WI38 (cell line): ENCODE measurements at regions not wholly inside any gene's neighbourhood (a gene's known extent, or its start where the extent isn't known, plus 50 kb on each side); places are given as distances from the start of the nearest gene placed in this dataset.

Experiments
- H3K4me3 ChIP-seq: 2 replicates; pipeline ENCODE4 v1.5.1; 2011; ENCODE audit warnings: low read depth, mild to moderate bottlenecking, control low read depth, low read length
- TF ChIP-seq, protein P1 (sequence below): IDR thresholded peaks from 2 replicates; pipeline ENCODE4 v1.5.1; 2012; ENCODE audit warnings: low read depth, mild to moderate bottlenecking, control low read depth, low read length

GRCh38 chr11:70512716-70513115 lies 114.4 kb downstream of the CTTN start:
- TF ChIP-seq, protein P1, sequence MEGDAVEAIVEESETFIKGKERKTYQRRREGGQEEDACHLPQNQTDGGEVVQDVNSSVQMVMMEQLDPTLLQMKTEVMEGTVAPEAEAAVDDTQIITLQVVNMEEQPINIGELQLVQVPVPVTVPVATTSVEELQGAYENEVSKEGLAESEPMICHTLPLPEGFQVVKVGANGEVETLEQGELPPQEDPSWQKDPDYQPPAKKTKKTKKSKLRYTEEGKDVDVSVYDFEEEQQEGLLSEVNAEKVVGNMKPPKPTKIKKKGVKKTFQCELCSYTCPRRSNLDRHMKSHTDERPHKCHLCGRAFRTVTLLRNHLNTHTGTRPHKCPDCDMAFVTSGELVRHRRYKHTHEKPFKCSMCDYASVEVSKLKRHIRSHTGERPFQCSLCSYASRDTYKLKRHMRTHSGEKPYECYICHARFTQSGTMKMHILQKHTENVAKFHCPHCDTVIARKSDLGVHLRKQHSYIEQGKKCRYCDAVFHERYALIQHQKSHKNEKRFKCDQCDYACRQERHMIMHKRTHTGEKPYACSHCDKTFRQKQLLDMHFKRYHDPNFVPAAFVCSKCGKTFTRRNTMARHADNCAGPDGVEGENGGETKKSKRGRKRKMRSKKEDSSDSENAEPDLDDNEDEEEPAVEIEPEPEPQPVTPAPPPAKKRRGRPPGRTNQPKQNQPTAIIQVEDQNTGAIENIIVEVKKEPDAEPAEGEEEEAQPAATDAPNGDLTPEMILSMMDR, result no peak
- no peak overlapping the region for H3K4me3 ChIP-seq

DNA sequence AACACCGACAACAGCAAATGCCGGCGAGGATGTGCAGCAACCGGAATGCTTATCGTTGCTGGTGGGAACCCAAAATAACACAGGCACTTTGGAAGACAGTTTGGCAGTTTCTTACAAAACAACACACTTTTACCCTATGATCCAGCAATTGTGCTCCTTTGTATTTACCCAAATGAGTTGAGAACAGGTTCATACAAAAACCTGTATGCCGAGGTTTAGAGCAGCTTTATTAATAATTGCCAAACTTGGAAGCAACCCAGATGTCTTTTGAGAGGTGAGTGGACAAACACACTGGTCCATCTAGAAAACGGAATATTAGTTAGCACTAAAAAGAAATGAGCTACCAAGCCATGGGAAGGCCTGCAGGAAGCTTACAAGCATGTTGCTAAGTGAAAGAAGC lies 118.9 kb downstream of the CTTN start:
- no peak overlapping the region for H3K4me3 ChIP-seq
- TF ChIP-seq, protein P1, result no peak

DNA sequence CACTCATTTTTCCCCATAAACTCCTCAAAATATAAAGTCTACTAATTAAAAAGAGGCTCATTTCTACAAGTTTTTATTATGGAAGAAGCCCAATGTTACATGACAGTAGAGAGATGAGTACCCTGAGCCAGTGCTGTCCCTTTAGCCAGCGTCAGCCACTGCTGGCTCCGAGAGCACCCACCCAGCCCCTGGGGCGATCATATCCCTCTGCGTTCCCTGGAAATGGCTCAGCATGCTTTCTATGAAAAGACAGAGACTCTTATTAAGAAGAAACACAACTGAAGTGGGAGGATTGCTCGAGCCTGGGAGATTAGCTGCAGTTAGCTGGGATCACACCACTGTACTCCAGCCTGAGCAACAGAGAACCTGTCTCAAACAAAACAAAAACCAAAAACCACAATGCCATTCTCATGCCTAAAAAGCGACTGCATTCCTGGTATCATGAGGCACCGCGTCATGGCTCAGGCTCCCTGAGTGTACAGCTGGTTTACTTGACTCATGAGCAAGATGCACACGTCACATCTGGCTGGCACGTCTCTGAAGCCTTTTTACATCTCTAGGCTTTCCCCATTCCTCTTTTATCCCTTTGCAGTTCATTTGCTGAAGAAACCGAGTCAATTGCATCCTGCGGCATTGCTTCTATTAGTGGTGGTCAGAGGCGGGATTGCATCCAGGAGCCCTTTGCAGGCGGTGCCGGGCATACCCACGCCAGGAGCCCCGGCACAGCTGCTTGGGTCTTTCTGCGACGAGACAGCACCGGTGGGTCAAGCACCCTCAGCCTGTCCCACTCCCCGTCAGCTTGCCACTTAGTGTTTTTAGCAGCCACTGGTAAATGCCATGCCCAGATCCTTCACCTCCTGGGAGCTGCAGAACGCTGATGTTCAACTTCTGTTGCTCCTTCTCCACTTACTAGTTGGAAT lies 119.9 kb downstream of the CTTN start:
- TF ChIP-seq, protein P1, result no peak
- H3K4me3 ChIP-seq, result no peak overlapping the region

DNA sequence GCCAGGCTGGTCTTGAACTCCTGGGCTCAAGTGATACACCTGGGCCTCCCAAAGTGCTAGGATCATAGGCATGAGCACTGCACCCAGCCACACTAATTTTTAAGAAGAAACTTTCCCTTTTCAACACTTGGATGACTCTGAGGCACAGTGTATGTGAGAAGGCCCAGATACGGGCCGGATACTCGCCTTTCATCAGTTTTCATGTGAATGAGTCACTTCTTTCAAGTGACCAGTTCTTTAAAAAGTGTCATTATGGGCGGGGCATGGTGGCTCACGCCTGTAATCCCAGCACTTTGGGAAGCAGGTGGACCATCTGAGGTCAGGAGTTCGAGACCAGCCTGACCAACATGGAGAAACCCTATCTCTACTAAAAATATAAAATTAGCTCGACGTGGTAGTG lies 120.8 kb downstream of the CTTN start:
- no peak overlapping the region for H3K4me3 ChIP-seq
- TF ChIP-seq, protein P1, result no peak

- TF ChIP-seq, protein P1, result no peak
- H3K4me3 ChIP-seq, result no peak overlapping the region
Observed at GRCh38 chr11:70521475-70522308, 123.4 kb downstream of the CTTN start.

DNA sequence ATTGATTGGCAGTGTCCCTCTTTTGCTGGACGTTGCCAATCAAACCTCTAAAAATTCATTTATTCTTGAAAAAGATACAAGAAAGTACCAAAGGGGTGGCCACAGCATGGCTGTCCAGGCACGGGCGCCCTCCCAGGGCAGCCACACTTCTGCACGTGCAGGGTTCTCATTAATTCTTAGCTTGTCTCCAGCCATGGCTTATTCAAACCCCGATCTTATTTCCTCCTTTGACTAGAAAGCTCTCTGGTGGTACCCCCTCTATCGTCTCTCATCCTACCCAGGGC lies 123.9 kb downstream of the CTTN start:
- no peak overlapping the region for H3K4me3 ChIP-seq
- TF ChIP-seq, protein P1, result no peak
